Right lobe of liver (tissue), 6 donors: ENCODE measurements at regions not wholly inside any gene's neighbourhood (a gene's known extent, or its start where the extent isn't known, plus 50 kb on each side); places are given as distances from the start of the nearest gene placed in this dataset.

ENCODE experiments used
- ATAC-seq, 4 donors: fragments of 200-7000 bp; cut with Tn5 transposase; one replicate each; pipeline ENCODE4 v1.9.1; 2020; ENCODE audit warnings: mild to moderate bottlenecking in 4 of 4, moderate library complexity in 4 of 4
- DNase-seq, 3 donors: peaks; one replicate each; pipeline ENCODE4 v3.0.0-alpha.2; 2020
- H3K27ac ChIP-seq, 3 donors: fragments of 200-600 bp; one replicate each; pipeline ENCODE4 v1.8.0; 2022
- H3K27me3 ChIP-seq, 2 donors: fragments of 200-600 bp; one replicate each; pipeline ENCODE4 v1.8.0; 2022
- H3K36me3 ChIP-seq, 4 donors: fragments of 200-600 bp; sonication (generic) in 1 of 4; one replicate each; pipeline versions ENCODE4 v1.5.1 to v1.8.0; 2017 to 2022; ENCODE audit warnings: control low read depth in 1 of 4
- H3K4me1 ChIP-seq, 4 donors: fragments of 200-600 bp; sonication (generic) in 1 of 4; one replicate each; pipeline versions ENCODE4 v1.5.1 to v1.8.0; 2017 to 2022; ENCODE audit warnings: control low read depth in 1 of 4
- H3K4me3 ChIP-seq, 3 donors: fragments of 200-600 bp; one replicate each; pipeline ENCODE4 v1.8.0; 2022
- H3K9me3 ChIP-seq, 4 donors: fragments of 200-600 bp; sonication (generic) in 1 of 4; one replicate each; pipeline versions ENCODE4 v1.5.1 to v1.8.0; 2017 to 2022; ENCODE audit warnings: control low read depth in 1 of 4
- CTCF ChIP-seq, 4 donors: fragments of 200-600 bp in 3 of 4; fragments of 450-650 bp in 1 of 4; IDR thresholded peaks; one replicate each; pipeline versions ENCODE4 v1.5.1 to v1.8.0; 2016 to 2022; ENCODE audit warnings: antibody characterized with exemption in 4 of 4, mild to moderate bottlenecking in 2 of 4
- POLR2A ChIP-seq: fragments of 450-650 bp; IDR thresholded peaks from one replicate; pipeline ENCODE4 v1.6.1; 2017; ENCODE audit warnings: antibody characterized with exemption, mild to moderate bottlenecking
- WGBS: methylation state at CpG from one replicate; pipeline ENCODE4 v1.1.6; 2018; ENCODE audit warnings: low coverage, low lambda C conversion rate; ENCODE audit not compliant: insufficient coverage; ENCODE audit errors: missing lambda C conversion rate; 5-methylcytosine and 5-hydroxymethylcytosine counted together
- intact Hi-C, 2 donors: fragments of 100-400 bp; cut with DNase I; formaldehyde crosslinking; loops; one replicate each; pipeline versions ENCODE4 v1.11.2 to v1.14.1; 2022
- donor health status: DM: no; HTN: yes; CAD: no.
- donor health status: DM: no; HTN: no; CAD: no.
- donor health status: DM: no; HTN: no; CAD: no.
- donor health status: DM: no; HTN: yes; CAD: no.
- donor health status: DM: no; HTN: yes; CAD: no.

- no peak for DNase-seq
- TF ChIP-seq CTCF (IDR thresholded peaks at IDR 0.05) = no peak
- no peak for TF ChIP-seq POLR2A
- intact Hi-C loops = no loop called here
- ATAC-seq = no peak
- H3K4me3 ChIP-seq = no peak overlapping the region
- H3K4me1 ChIP-seq = no peaks in the 10 kb centered on the region
- H3K9me3 ChIP-seq = no peaks in the 10 kb centered on the region
- H3K27ac ChIP-seq = no peak overlapping the region
- 49% methylated on average over 20 of the region's 22 CpGs for WGBS
- H3K27me3 ChIP-seq = no peaks in the 10 kb centered on the region
- no peaks in the 10 kb centered on the region for H3K36me3 ChIP-seq
These were observed 299.5 kb downstream of the DCDC2C start for GRCh38 chr2:4002841-4003403.

GRCh38 chr2:4012197-4012596, 308.8 kb downstream of the DCDC2C start:
- Histone ChIP-seq H3K27me3 (no peaks in the 10 kb centered on the region), H3K9me3 (no peaks in the 10 kb centered on the region), H3K27ac (no peak overlapping the region), H3K4me1 (no peaks in the 10 kb centered on the region), H3K4me3 (no peak overlapping the region), H3K36me3 (no peaks in the 10 kb centered on the region)
- TF ChIP-seq CTCF (IDR thresholded peaks at IDR 0.05) (no peak), POLR2A (no peak)
- 29% methylated on average over 1 of the region's 1 CpG for WGBS
- ATAC-seq (no peak), DNase-seq (no peak)
- intact Hi-C loops = no loop called here

- no peaks in the 10 kb centered on the region for H3K36me3 ChIP-seq
- TF ChIP-seq CTCF (IDR thresholded peaks at IDR 0.05) (no peak), POLR2A (no peak)
- no peak overlapping the region for H3K27ac ChIP-seq
- H3K27me3 ChIP-seq = no peaks in the 10 kb centered on the region
- no peak for ATAC-seq
- H3K4me3 ChIP-seq = no peak overlapping the region
- no peaks in the 10 kb centered on the region for H3K4me1 ChIP-seq
- no peak for DNase-seq
- intact Hi-C loops = no loop called here
- H3K9me3 ChIP-seq = no peaks in the 10 kb centered on the region
These were observed 315.2 kb downstream of the DCDC2C start for GRCh38 chr2:4018535-4018934.

- no peaks in the 10 kb centered on the region for H3K9me3 ChIP-seq
- intact Hi-C loops = no loop called here
- no peak overlapping the region for H3K4me3 ChIP-seq
- H3K36me3 ChIP-seq = no peaks in the 10 kb centered on the region
- WGBS = 51% methylated on average over 5 of the region's 5 CpGs
- no peaks in the 10 kb centered on the region for H3K4me1 ChIP-seq
- DNase-seq (no peak), ATAC-seq (no peak)
- no peak overlapping the region for H3K27ac ChIP-seq
- no peaks in the 10 kb centered on the region for H3K27me3 ChIP-seq
- TF ChIP-seq CTCF (IDR thresholded peaks at IDR 0.05) (no peak), POLR2A (no peak)
These were observed 316.8 kb downstream of the DCDC2C start for GRCh38 chr2:4020153-4020552.

GRCh38 chr2:4020649-4021048, 317.3 kb downstream of the DCDC2C start:
- Histone ChIP-seq H3K27me3 (no peaks in the 10 kb centered on the region), H3K4me1 (no peaks in the 10 kb centered on the region), H3K27ac (no peak overlapping the region), H3K9me3 (no peaks in the 10 kb centered on the region), H3K4me3 (no peak overlapping the region), H3K36me3 (no peaks in the 10 kb centered on the region)
- no peak for ATAC-seq
- DNase-seq = no peak
- intact Hi-C loops = no loop called here
- TF ChIP-seq POLR2A (no peak), CTCF (IDR thresholded peaks at IDR 0.05) (no peak)
- WGBS = 72% methylated on average over 8 of the region's 10 CpGs
